ENCODE measurements at regions not wholly inside any gene's neighbourhood (a gene's known extent, or its start where the extent isn't known, plus 50 kb on each side); places are given as distances from the start of the nearest gene placed in this dataset.

DNA sequence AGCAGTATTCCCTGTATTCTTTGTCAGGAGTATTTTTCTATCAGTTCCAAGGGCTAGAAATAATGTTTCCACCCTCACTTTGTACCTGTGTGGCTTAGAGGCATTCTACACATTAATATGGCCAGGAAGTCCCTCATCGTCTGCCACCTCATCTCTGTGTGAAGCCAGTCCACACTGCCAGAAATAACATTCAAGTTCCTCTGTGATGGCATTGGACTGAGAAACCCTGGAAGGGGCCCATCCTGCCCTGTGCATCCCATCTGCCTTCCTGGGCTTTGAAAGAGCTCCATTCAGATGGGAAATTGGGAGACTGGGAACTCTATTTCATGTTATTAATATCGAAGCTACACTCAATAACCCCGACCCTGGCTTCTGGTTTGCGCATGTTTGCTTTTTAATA lies 497.2 kb upstream of the CDH5 start:
- no peak for DNase-seq (ENCODE audit: low spot score)
- Histone ChIP-seq H3K9me2 (ENCODE audit: insufficient read depth, low read length) (no peaks in the 10 kb centered on the region), H4K20me1 (ENCODE audit: insufficient read depth, low read length) (no peaks in the 10 kb centered on the region), H2AFZ (ENCODE audit: low read length) (no peak overlapping the region), H3K36me3 (ENCODE audit: insufficient read depth, low read length) (no peaks in the 10 kb centered on the region), H3K27ac (ENCODE audit: low read depth, low read length, poor library complexity, severe bottlenecking) (no peak overlapping the region), H3K9me3 (ENCODE audit: low read length) (peaks cover 5% of the 10 kb centered on the region; the same call in 1 of the 2 replicates), H3K4me2 (ENCODE audit: low read length) (no peak overlapping the region), H3K79me2 (ENCODE audit: insufficient read depth, low read depth, low read length) (no peaks in the 10 kb centered on the region), H3K4me1 (ENCODE audit: insufficient read depth, low read length, poor library complexity, severe bottlenecking) (no peaks in the 10 kb centered on the region), H3K4me3 (ENCODE audit: low read depth, low read length, poor library complexity, severe bottlenecking) (no peak overlapping the region)
- ChIA-PET POLR2A (no interaction called here), CTCF (ENCODE audit: unreplicated experiment) (no interaction called here)
- intact Hi-C loops (cut with micrococcal nuclease; ENCODE audit: unreplicated experiment) = no loop called here
- TF ChIP-seq EZH2phosphoT487 (IDR thresholded peaks at IDR 0.05; ENCODE audit: borderline replicate concordance, low read depth, low read length) = no peak
- TF ChIP-seq, protein P1, sequence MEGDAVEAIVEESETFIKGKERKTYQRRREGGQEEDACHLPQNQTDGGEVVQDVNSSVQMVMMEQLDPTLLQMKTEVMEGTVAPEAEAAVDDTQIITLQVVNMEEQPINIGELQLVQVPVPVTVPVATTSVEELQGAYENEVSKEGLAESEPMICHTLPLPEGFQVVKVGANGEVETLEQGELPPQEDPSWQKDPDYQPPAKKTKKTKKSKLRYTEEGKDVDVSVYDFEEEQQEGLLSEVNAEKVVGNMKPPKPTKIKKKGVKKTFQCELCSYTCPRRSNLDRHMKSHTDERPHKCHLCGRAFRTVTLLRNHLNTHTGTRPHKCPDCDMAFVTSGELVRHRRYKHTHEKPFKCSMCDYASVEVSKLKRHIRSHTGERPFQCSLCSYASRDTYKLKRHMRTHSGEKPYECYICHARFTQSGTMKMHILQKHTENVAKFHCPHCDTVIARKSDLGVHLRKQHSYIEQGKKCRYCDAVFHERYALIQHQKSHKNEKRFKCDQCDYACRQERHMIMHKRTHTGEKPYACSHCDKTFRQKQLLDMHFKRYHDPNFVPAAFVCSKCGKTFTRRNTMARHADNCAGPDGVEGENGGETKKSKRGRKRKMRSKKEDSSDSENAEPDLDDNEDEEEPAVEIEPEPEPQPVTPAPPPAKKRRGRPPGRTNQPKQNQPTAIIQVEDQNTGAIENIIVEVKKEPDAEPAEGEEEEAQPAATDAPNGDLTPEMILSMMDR (conservative IDR thresholded peaks at IDR 0.05; ENCODE audit: low read length) = no peak
- no TSS peak for BruUV-seq (replicated peaks)

DNA sequence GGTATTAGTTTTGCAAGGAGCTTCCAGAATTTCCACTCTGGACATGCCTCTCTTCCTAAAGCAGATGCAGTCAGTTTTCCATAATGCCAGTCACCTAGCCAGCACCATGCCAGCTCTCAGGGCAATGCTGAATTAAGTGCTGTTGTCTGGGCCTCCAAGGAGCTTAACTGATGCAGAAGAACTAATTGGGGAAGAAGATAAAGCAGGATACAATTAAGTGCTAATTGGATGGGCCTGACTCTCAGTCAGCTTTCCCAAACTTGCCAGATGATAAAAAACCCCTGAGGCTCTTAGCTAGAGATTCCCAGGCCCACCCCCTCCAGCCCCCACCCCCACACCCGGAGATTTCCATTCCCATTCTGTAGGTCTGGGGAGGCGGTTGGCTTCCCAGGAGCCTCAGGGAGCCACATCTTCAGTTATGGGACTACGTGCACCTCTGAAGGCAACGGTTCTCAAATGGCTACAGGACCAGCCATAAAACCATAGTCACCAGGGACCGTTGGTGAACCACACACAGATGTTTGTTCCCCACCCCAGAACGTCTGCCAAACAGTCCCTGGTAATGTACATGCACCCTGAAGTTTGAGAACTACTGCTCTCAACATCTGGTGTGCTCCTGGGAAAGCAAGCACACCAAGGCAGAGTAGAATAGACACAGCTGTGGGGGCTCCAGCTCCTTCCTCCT lies 499.1 kb upstream of the CDH5 start:
- no peak overlapping the region for H3K4me3 ChIP-seq (ENCODE audit: low read depth, low read length, poor library complexity, severe bottlenecking)
- intact Hi-C loops (cut with micrococcal nuclease; ENCODE audit: unreplicated experiment) = no loop called here
- no peaks in the 10 kb centered on the region for H4K20me1 ChIP-seq (ENCODE audit: insufficient read depth, low read length)
- H3K27ac ChIP-seq (ENCODE audit: low read depth, low read length, poor library complexity, severe bottlenecking) = no peak overlapping the region
- TF ChIP-seq, protein P1 (conservative IDR thresholded peaks at IDR 0.05; ENCODE audit: low read length) = no peak
- no peak for TF ChIP-seq EZH2phosphoT487 (IDR thresholded peaks at IDR 0.05; ENCODE audit: borderline replicate concordance, low read depth, low read length)
- H3K36me3 ChIP-seq (ENCODE audit: insufficient read depth, low read length) = no peaks in the 10 kb centered on the region
- ChIA-PET CTCF (ENCODE audit: unreplicated experiment) (no interaction called here), POLR2A (interaction anchor here (0.6 kb wide), 1 partner anchor 33 kb away, joined by 3 read pairs; no protein-coding TSS in a partner anchor)
- no peak for DNase-seq (ENCODE audit: low spot score)
- no peaks in the 10 kb centered on the region for H3K79me2 ChIP-seq (ENCODE audit: insufficient read depth, low read depth, low read length)
- peaks cover 11% of the 10 kb centered on the region; the same call in 1 of the 2 replicates for H3K9me3 ChIP-seq (ENCODE audit: low read length)
- no peaks in the 10 kb centered on the region for H3K9me2 ChIP-seq (ENCODE audit: insufficient read depth, low read length)
- no peak overlapping the region for H3K4me2 ChIP-seq (ENCODE audit: low read length)
- no peak overlapping the region for H2AFZ ChIP-seq (ENCODE audit: low read length)
- BruUV-seq (replicated peaks) = no TSS peak
- H3K4me1 ChIP-seq (ENCODE audit: insufficient read depth, low read length, poor library complexity, severe bottlenecking) = no peaks in the 10 kb centered on the region

- Histone ChIP-seq H3K4me1 (ENCODE audit: insufficient read depth, low read length, poor library complexity, severe bottlenecking) (no peaks in the 10 kb centered on the region), H3K9me3 (ENCODE audit: low read length) (peaks cover 11% of the 10 kb centered on the region; the same call in 1 of the 2 replicates), H3K36me3 (ENCODE audit: insufficient read depth, low read length) (no peaks in the 10 kb centered on the region), H3K9me2 (ENCODE audit: insufficient read depth, low read length) (no peaks in the 10 kb centered on the region), H3K4me2 (ENCODE audit: low read length) (no peak overlapping the region), H3K4me3 (ENCODE audit: low read depth, low read length, poor library complexity, severe bottlenecking) (no peak overlapping the region), H3K27ac (ENCODE audit: low read depth, low read length, poor library complexity, severe bottlenecking) (no peak overlapping the region), H2AFZ (ENCODE audit: low read length) (no peak overlapping the region), H4K20me1 (ENCODE audit: insufficient read depth, low read length) (no peaks in the 10 kb centered on the region), H3K79me2 (ENCODE audit: insufficient read depth, low read depth, low read length) (no peaks in the 10 kb centered on the region)
- ChIA-PET CTCF (ENCODE audit: unreplicated experiment) (no interaction called here), POLR2A (no interaction called here)
- TF ChIP-seq, protein P1 (conservative IDR thresholded peaks at IDR 0.05; ENCODE audit: low read length) = no peak
- TF ChIP-seq EZH2phosphoT487 (IDR thresholded peaks at IDR 0.05; ENCODE audit: borderline replicate concordance, low read depth, low read length) = no peak
- BruUV-seq (replicated peaks) = no TSS peak
- intact Hi-C loops (cut with micrococcal nuclease; ENCODE audit: unreplicated experiment) = no loop called here
- DNase-seq (ENCODE audit: low spot score) = no peak
Measured at GRCh38 chr16:65863236-65863635, 503.3 kb upstream of the CDH5 start.
